HG03575 (cell line): ENCODE measurements at regions not wholly inside any gene's neighbourhood (a gene's known extent, or its start where the extent isn't known, plus 50 kb on each side); places are given as distances from the start of the nearest gene placed in this dataset.
"Not testable (repeated sequence)": the region's sequence is repeated elsewhere in the genome, so short reads cannot be mapped to it uniquely, and the experiment has no call there.

ENCODE experiments used
- ATAC-seq: cut with Tn5 transposase; IDR thresholded peaks from one replicate; pipeline ENCODE4 v1.9.1; 2021; ENCODE audit not compliant: unreplicated experiment, insufficient number of reproducible peaks, low FRiP score; ENCODE audit errors: extremely low read depth

GRCh38 chr4:183044924-183045640 lies 54.0 kb upstream of the WWC2 start:
- ATAC-seq: not testable (repeated sequence)

GRCh38 chr4:183038436-183038835 lies 60.6 kb upstream of the WWC2 start:
- ATAC-seq: no peak

- no peak for ATAC-seq
These were observed 63.2 kb upstream of the WWC2 start for GRCh38 chr4:183035726-183036415.

- no peak for ATAC-seq
These were observed 63.8 kb upstream of the WWC2 start for GRCh38 chr4:183035256-183035655.

- ATAC-seq: no peak
These were observed 68.2 kb upstream of the WWC2 start for GRCh38 chr4:183030823-183031222.

- no peak for ATAC-seq
These were observed 68.7 kb upstream of the WWC2 start for GRCh38 chr4:183030309-183030708.

- ATAC-seq: no peak
These were observed 69.7 kb upstream of the WWC2 start for GRCh38 chr4:183029365-183029764.

- no peak for ATAC-seq
These were observed 72.4 kb upstream of the WWC2 start for GRCh38 chr4:183026701-183027100.

GRCh38 chr4:183022617-183023016 lies 76.4 kb upstream of the WWC2 start:
- ATAC-seq: no peak

- ATAC-seq: no peak
These were observed 81.1 kb upstream of the WWC2 start for GRCh38 chr4:183017962-183018361.

- ATAC-seq: no peak
These were observed 84.5 kb upstream of the WWC2 start for GRCh38 chr4:183014361-183015084.

- ATAC-seq: no peak
These were observed 85.4 kb upstream of the WWC2 start for GRCh38 chr4:183013730-183014002.

GRCh38 chr4:183012879-183013729 lies 86.0 kb upstream of the WWC2 start:
- no peak for ATAC-seq

GRCh38 chr4:183011213-183011907 lies 87.7 kb upstream of the WWC2 start:
- no peak for ATAC-seq

- ATAC-seq: no peak
These were observed 90.6 kb upstream of the WWC2 start for GRCh38 chr4:183008492-183008891.

GRCh38 chr4:183004370-183004769 lies 87.2 kb upstream of the DCTD start:
- ATAC-seq: not testable (repeated sequence)

- ATAC-seq: no peak
These were observed 77.0 kb upstream of the DCTD start for GRCh38 chr4:182994171-182994570.

GRCh38 chr4:182978152-182978827 lies 61.1 kb upstream of the DCTD start:
- ATAC-seq: peak; percentile 71
